ENCODE measurements at regions not wholly inside any gene's neighbourhood (a gene's known extent, or its start where the extent isn't known, plus 50 kb on each side); places are given as distances from the start of the nearest gene placed in this dataset.
"Not testable (repeated sequence)": the region's sequence is repeated elsewhere in the genome, so short reads cannot be mapped to it uniquely, and the experiment has no call there.

DNA sequence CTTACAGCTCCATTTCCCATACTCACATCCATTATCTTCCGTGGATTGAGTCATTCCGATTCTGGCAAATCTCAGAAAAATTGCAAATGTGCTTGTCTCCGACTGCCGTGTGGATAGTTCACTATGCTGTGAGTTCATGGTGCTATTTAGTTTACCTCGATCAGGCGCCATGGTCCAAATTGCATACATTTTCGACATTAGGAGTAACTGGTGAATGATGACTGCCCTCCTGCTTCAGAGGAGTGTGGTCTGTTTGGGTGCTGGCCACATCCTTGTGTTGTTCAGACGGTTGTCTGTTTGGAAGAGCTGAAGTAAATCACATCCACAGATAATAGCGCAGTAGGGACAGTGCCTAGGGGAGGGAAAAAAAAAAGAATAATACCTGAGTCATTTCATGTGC lies 439.5 kb downstream of the ZNF516 start:
- ATAC-seq (replicated peaks) (no peak), DNase-seq (no peak)
- Mint-ChIP-seq H3K4me3 (no peak overlapping the region), H3K9me3 (peaks cover 0 to 3% of the 10 kb centered on the region in 2 donors), H3K27me3 (no peaks in the 10 kb centered on the region), H3K27ac (no peak overlapping the region), H3K36me3 (ENCODE audit: insufficient read depth) (no peaks in the 10 kb centered on the region), H3K4me1 (ENCODE audit: low read depth in 2 of 2) (no peaks in the 10 kb centered on the region)

DNA sequence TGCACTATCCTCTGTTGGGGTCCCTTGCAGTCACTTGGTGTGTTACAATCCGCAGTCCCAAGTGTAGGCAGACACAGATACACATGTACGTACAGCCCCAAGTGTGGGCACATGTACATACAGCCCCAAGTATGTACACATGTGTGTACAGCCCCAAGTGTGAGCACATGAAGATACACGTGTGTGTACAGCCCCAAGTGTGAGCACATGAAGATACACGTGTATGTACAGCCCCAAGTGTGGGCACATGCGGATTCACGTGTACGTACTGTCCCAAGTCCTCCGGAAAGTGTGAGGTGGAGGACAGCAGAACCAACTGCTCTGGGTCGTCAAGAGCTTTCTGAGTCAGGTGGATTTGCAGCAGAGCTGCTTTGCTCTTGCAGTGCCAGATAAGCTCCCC lies 440.0 kb downstream of the ZNF516 start:
- Mint-ChIP-seq H3K27me3 (no peaks in the 10 kb centered on the region), H3K9me3 (peaks cover 0 to 3% of the 10 kb centered on the region in 2 donors), H3K27ac (no peak overlapping the region), H3K36me3 (ENCODE audit: insufficient read depth) (no peaks in the 10 kb centered on the region), H3K4me1 (ENCODE audit: low read depth in 2 of 2) (no peaks in the 10 kb centered on the region), H3K4me3 (no peak overlapping the region)
- DNase-seq (no peak), ATAC-seq (replicated peaks) (no peak)

DNA sequence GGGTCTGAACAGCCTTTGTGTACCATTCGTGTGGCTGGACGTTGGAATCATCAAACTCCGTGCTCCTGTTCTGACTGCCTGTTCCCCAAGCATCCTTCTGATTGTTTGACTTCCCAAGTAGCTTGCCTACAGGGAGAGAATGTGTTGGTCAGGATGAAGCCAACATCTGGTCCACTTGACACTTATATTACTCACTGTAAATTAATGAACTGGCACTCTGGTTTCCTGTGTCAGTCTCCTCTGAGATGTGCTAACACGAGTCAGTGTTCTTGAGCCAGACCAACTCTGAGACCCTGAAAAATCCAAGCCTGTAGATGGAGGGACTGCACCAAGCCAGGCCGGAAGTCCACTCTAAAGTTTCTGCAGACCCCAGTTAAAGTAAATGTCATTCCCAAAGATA lies 440.9 kb downstream of the ZNF516 start:
- Mint-ChIP-seq H3K4me1 (ENCODE audit: low read depth in 2 of 2) (no peaks in the 10 kb centered on the region), H3K36me3 (ENCODE audit: insufficient read depth) (no peaks in the 10 kb centered on the region), H3K27ac (no peak overlapping the region), H3K4me3 (no peak overlapping the region), H3K9me3 (peaks cover 0 to 3% of the 10 kb centered on the region in 2 donors), H3K27me3 (no peaks in the 10 kb centered on the region)
- DNase-seq: no peak
- ATAC-seq (replicated peaks): no peak

DNA sequence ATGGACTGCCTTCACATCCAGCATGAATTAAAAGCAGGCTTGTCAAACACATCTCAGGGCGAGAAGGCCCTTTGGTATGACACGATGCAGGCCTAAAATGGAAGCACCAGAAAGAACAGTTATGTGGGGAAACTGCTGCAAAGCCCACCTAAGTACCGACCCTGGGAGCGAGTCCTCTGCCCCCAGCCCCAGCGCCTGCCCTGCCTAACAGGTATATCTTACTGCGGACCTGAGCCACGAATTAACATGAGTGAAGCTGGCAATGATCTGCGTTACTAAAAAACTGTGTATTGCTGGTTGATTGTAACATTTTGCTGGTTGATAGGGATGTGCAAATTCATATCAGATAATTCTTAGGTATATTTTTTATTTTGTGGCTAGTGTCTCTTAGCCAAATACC lies 441.5 kb downstream of the ZNF516 start:
- Mint-ChIP-seq H3K27me3 (no peaks in the 10 kb centered on the region), H3K9me3 (peaks cover 0 to 3% of the 10 kb centered on the region in 2 donors), H3K4me1 (ENCODE audit: low read depth in 2 of 2) (no peaks in the 10 kb centered on the region), H3K36me3 (ENCODE audit: insufficient read depth) (no peaks in the 10 kb centered on the region), H3K27ac (no peak overlapping the region), H3K4me3 (no peak overlapping the region)
- no peak for DNase-seq
- ATAC-seq (replicated peaks): no peak

DNA sequence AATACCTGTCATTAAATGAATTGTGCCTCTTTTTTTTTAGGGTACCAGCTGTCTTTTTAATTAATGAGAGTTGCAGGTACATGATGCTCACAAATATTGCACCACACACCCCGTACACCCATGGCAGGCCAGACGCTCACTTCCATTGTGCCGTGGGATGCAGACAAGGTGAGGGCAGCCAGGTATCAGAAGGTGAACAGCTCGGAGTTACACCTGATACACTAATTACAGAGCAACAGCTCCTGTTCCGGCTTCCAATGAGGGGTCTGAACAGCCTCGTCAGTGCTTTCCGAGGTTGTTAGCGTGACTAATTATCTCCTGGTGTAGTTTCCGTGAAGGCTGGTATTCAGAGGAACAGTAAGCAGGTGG lies 442.8 kb downstream of the ZNF516 start:
- ATAC-seq (replicated peaks): no peak
- H3K9me3 Mint-ChIP-seq: peaks cover 0 to 3% of the 10 kb centered on the region in 2 donors

DNA sequence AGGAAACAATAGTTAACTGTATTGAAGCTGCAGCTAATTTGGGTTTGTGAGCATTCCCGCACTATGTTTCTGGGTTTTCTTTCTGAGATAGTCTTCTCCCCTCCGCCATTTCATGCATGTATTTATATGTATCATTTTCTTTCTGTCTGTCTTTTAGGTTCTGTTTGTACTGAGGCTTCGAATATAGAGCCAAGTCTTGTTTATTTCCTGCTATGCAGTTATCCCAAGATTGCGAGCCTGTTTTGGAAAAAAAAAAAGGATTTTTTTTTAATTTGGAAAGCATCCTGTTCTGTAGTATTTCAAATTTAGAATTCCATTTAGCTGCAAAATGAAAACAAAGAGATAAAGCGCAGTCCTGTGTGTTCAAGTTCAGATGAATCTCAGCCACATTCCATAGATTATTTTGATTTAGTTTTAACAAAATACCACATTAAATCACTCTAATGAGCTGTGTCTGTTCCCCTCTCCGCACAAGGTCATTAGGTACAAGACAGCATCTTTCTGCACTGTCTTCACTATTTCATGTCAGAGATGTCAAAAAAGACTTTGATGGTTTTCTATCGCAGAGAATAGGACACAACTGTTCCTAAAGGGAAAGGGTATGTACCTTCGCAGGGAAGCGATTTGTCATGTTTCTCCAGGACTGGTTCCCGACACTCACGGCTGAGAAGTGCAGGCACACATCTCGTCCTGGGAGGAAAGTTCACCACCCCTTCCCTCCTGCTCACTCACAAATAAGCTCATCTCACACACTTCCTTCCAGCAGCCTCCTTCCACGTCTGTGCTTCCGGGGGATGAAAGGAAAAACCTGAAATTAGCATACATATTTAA lies 443.4 kb downstream of the ZNF516 start:
- ATAC-seq (replicated peaks): no peak
- peaks cover 0 to 3% of the 10 kb centered on the region in 2 donors for H3K9me3 Mint-ChIP-seq
- no peak overlapping the region for H3K27ac Mint-ChIP-seq

More for the DNA sequence above, 442.8 kb downstream of the ZNF516 start:
- Mint-ChIP-seq H3K27me3 (no peaks in the 10 kb centered on the region), H3K36me3 (ENCODE audit: insufficient read depth) (no peaks in the 10 kb centered on the region), H3K27ac (no peak overlapping the region), H3K4me3 (no peak overlapping the region), H3K4me1 (ENCODE audit: low read depth in 2 of 2) (no peaks in the 10 kb centered on the region)
- DNase-seq: no peak

DNA sequence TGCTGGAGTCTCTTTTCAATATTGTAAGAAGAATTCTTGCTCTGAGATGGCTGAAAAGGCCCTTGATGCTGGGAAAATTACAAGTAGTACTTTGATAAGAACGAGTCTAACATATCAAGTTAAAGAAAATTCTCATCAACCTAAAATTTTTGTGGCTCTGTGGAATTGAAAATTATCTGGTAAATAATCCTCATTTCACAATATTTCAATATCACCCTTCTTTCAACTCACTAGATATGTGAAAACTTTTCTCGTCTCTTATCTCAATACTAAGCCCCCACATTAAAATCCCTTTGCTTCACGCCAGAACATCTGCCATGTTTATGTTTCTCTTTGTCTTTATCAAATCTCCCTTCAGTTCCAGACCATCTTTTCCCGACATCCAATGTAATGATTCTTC lies 448.8 kb downstream of the ZNF516 start:
- ATAC-seq (replicated peaks) (no peak), DNase-seq (no peak)
- Mint-ChIP-seq H3K4me3 (no peak overlapping the region), H3K9me3 (no peaks in the 10 kb centered on the region), H3K27ac (no peak overlapping the region), H3K36me3 (ENCODE audit: insufficient read depth) (no peaks in the 10 kb centered on the region), H3K27me3 (no peaks in the 10 kb centered on the region), H3K4me1 (ENCODE audit: low read depth in 2 of 2) (no peaks in the 10 kb centered on the region)

More for the DNA sequence above, 443.4 kb downstream of the ZNF516 start:
- no peak for DNase-seq
- Mint-ChIP-seq H3K4me1 (ENCODE audit: low read depth in 2 of 2) (no peaks in the 10 kb centered on the region), H3K27me3 (no peaks in the 10 kb centered on the region), H3K4me3 (no peak overlapping the region), H3K36me3 (ENCODE audit: insufficient read depth) (no peaks in the 10 kb centered on the region)

DNA sequence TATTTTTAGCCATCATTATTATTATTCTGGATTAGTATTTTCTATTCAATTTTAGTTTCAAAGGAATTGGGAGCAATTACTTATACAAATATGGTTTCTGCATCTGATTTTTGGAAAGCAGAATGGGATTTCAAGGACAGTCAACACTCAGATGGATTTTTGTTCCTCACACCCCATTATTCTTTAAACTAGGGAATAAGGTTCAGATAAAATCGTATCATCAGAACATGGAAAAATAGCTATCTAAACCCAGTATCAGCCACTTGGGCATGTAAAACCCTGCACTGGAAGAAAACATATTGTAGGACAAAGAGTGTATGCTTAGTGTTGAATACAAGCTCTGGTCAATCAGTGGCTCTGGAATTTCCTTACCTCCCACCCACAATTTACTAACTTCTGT lies 452.5 kb downstream of the ZNF516 start:
- Mint-ChIP-seq H3K4me3 (no peak overlapping the region), H3K9me3 (peaks cover 0 to 2% of the 10 kb centered on the region in 2 donors), H3K27ac (no peak overlapping the region), H3K27me3 (no peaks in the 10 kb centered on the region), H3K36me3 (ENCODE audit: insufficient read depth) (no peaks in the 10 kb centered on the region), H3K4me1 (ENCODE audit: low read depth in 2 of 2) (no peaks in the 10 kb centered on the region)
- DNase-seq (no peak), ATAC-seq (replicated peaks) (no peak)

DNA sequence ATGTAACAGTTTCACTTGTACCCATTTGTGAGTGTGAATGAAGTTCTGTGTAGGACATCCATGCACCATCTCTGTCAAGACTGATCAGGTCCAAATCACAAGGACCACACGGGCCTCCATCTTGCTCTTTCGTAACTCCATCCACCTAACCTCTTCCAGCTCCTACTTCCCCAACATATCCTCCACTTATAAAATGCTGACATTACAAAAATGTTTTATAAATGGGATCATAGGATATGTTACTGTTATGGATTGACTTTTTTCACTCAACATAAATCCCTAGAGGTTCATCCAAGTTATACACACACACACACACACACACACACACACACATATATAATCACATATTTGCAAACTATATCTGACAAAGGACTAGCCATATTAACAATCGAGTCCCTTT lies 476.8 kb downstream of the ZNF516 start:
- no peak overlapping the region for H3K4me3 Mint-ChIP-seq
- no peak overlapping the region for H3K27ac Mint-ChIP-seq
- no peaks in the 10 kb centered on the region for H3K36me3 Mint-ChIP-seq (ENCODE audit: insufficient read depth)
- DNase-seq: no peak
- H3K27me3 Mint-ChIP-seq: peaks cover 0 to 8% of the 10 kb centered on the region in 2 donors
- peaks cover 8 to 9% of the 10 kb centered on the region in 2 donors for H3K9me3 Mint-ChIP-seq
- H3K4me1 Mint-ChIP-seq (ENCODE audit: low read depth in 2 of 2): no peaks in the 10 kb centered on the region
- no peak for ATAC-seq (replicated peaks)

DNA sequence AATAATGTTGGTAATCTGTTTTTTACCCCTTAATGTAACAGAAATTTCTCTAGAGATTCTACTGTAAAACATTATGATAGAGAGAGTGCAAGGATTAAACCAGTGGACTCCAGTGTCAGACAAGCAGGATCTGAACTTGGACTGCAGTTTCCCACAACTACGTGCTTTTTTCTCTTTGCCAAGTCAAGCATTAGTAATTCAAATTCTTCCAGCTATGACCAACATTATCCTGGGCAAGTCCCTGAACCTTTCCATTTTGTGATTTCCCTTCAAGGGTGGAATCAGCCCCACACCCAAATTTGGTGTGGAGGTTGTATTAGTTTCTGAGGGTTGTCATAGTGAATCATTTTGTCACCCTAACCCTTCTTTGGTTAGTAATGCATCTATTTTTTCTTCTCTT lies 482.0 kb downstream of the ZNF516 start:
- Mint-ChIP-seq H3K27me3 (peaks cover 0 to 8% of the 10 kb centered on the region in 2 donors), H3K4me1 (ENCODE audit: low read depth in 2 of 2) (no peaks in the 10 kb centered on the region), H3K27ac (no peak overlapping the region), H3K9me3 (peaks cover 6 to 8% of the 10 kb centered on the region in 2 donors), H3K36me3 (ENCODE audit: insufficient read depth) (peaks cover 3% of the 10 kb centered on the region), H3K4me3 (no peak overlapping the region)
- ATAC-seq (replicated peaks) (no peak), DNase-seq (no peak)

DNA sequence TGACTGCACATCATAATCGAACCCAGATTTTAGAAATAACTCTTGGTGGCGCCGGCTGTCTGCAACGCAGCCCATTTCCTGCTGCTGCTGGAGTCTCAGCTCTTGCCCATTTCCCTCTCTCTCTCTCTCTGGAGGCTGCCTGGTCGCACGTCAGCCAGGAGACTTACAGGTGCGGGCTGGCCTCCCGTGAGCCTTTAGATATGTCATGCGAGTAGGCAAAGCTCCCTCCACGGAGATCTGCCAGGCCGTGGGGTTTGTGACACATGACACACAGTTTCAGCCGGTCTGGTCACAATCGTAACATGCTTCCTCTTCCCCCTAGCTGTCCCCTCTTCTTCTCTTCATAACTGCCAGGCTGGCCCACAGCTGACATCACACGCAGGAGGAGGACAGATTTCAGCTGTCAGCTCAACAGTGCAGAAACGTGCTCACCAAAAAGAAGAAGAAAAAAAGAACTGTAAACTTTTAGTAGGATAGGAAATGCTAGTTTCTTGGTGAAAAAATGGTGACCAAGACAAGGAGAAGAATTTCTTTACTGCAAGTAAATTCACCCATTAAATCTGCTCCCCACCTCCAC lies 489.3 kb downstream of the ZNF516 start:
- no peaks in the 10 kb centered on the region for H3K27me3 Mint-ChIP-seq
- H3K36me3 Mint-ChIP-seq (ENCODE audit: insufficient read depth): peaks cover 3% of the 10 kb centered on the region
- DNase-seq: no peak
- no peak for ATAC-seq (replicated peaks)
- no peaks in the 10 kb centered on the region for H3K9me3 Mint-ChIP-seq
- H3K4me3 Mint-ChIP-seq: no peak overlapping the region
- H3K4me1 Mint-ChIP-seq (ENCODE audit: low read depth in 2 of 2): no peaks in the 10 kb centered on the region
- H3K27ac Mint-ChIP-seq: no peak overlapping the region

DNA sequence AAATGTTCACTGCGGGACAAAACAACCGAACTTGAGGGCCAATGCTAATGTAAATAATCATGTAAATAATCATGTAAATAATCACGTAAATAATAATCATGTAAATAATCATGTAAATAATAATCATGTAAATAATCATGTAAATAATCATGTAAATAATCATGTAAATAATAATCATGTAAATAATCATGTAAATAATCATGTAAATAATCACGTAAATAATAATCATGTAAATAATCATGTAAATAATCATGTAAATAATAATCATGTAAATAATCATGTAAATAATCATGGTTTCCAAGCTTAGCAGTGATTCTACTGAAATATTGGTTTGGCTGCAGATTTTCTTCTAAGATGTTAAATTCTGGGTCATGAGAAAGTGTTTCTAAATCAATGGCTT lies 507.1 kb downstream of the ZNF516 start:
- not testable (repeated sequence) for H3K27me3 Mint-ChIP-seq; H3K36me3 Mint-ChIP-seq (ENCODE audit: insufficient read depth); ATAC-seq (replicated peaks); H3K4me3 Mint-ChIP-seq; DNase-seq; H3K27ac Mint-ChIP-seq; H3K4me1 Mint-ChIP-seq (ENCODE audit: low read depth in 2 of 2)
- H3K9me3 Mint-ChIP-seq: peaks cover 4 to 12% of the 10 kb centered on the region in 2 donors

DNA sequence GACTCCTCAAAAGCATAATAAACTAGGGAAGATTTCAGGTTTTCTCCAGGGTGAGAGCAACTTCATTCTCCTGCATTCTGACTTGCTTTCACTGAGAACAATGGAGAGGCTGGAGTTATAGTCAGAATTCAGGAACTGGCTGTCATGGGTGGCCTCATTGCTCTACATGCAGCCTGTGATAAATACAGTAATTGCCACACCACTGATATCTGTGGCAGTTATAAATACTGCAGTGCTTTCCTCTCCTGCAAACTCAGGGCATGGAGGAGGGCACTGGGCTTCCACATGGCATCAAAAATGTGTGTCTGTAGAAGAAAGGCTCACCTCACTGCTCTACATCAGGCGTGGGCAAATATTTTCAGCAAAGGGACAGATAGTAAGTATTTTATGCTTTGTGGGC lies 510.2 kb downstream of the ZNF516 start:
- ATAC-seq (replicated peaks) (no peak), DNase-seq (no peak)
- Mint-ChIP-seq H3K36me3 (ENCODE audit: insufficient read depth) (no peaks in the 10 kb centered on the region), H3K4me3 (no peak overlapping the region), H3K27me3 (no peaks in the 10 kb centered on the region), H3K27ac (no peak overlapping the region), H3K4me1 (ENCODE audit: low read depth in 2 of 2) (no peaks in the 10 kb centered on the region), H3K9me3 (peaks cover 4 to 7% of the 10 kb centered on the region in 2 donors)

DNA sequence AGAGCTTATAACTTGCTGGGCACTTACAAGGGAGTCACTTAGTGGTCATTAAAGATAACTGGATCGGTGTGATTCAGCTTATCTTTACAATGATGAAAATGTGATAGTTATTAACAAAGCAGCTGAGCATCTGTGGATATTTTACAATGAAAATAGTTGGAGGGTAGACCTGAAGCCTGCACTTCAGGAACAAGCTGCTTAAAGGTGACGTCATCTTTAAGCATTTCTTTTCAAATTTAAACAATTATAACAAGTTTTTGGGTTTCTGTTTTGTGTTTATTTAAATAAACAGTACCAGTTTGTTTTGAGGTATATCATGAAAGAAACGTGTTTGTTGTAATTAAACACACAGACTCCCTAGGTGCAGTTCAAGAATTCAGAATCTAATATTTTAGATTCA lies 513.9 kb downstream of the ZNF516 start:
- Mint-ChIP-seq H3K27ac (no peak overlapping the region), H3K4me1 (ENCODE audit: low read depth in 2 of 2) (no peaks in the 10 kb centered on the region), H3K4me3 (no peak overlapping the region), H3K36me3 (ENCODE audit: insufficient read depth) (no peaks in the 10 kb centered on the region), H3K9me3 (peaks cover under 1 to 2% of the 10 kb centered on the region in 2 donors), H3K27me3 (no peaks in the 10 kb centered on the region)
- DNase-seq (no peak), ATAC-seq (replicated peaks) (no peak)

Data from effector memory CD8-positive, alpha-beta T cell (primary cell).